HG02798 (cell line): ENCODE measurements at regions not wholly inside any gene's neighbourhood (a gene's known extent, or its start where the extent isn't known, plus 50 kb on each side); places are given as distances from the start of the nearest gene placed in this dataset.

ENCODE experiments used
- ATAC-seq: cut with Tn5 transposase; IDR thresholded peaks from one replicate; pipeline ENCODE4 v1.9.1; 2021; ENCODE audit warnings: mild to moderate bottlenecking; ENCODE audit not compliant: unreplicated experiment, poor library complexity

DNA sequence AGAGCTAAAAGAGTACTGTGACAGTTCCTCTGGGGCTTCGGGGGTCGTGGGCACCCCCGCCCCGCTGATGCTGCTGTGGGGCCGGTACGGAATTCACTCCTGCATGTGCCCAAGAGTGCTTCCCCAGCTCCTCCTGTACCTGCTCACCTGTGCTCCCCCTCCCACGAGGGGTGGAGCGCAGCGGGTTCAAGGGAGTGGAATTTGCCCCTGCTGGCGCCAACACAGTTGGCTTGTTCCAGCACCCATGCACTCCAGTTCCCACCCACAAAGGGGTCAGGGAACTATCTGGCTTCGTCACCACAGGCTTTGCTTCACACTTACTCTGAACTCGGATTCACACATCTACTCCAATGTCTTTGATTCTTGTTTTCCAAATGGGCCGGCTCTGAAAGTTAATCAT lies 1086.9 kb upstream of the CDH6 start:
- no peak for ATAC-seq

GRCh38 chr5:30104872-30105596 lies 1088.5 kb upstream of the CDH6 start:
- no peak for ATAC-seq

DNA sequence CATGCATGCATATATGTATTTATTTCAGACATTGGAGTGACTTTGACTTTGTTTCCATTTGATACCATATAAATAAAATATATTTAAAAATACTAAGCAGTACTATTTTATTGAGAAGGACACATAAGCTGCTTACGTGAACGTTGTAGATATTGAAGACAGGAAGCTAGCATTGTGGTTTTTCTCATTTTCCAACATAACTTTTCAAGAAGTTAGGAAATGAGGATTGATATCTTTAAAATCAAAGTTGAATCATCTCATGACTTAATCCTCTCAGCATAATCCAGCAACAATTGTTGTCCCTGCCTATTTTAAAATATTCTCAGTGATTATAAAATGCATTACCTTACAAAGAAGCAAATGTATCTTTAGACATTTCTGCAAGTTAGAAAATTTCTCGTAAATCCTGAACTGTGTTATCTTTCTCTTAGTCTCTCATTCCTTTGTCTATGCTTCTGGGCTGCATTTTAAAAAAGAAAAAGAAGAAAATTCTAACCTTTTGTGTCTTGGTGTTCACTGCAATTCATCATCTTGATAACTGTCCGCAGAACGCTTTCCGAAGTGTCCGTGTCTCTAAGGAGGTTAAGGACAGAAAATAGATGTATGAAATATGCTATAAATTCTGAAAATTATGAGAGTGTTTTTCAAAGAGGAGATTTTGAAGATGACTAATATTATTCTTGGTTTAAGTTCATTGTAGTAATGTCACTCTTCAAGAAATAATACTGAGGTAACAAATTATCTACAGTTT lies 1089.9 kb upstream of the CDH6 start:
- ATAC-seq = no peak

GRCh38 chr5:30103052-30103451 lies 1090.4 kb upstream of the CDH6 start:
- ATAC-seq = no peak

DNA sequence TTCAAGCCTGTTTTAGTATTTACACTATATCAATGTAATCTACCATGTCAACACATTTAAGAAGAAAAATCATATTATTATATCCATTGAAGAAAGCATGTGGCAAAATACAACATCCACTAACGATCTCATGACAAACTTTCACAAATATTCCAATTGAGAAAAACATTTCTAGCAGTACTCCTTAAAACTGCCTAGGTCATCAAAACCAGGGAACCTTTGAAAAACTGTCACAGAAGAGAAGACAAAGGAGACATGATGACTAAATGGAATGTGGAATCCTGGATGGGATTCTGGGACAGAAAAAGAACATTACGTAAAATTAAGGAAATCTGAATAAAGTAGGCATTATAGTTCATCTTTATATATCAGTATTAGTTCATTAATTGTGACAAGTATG lies 1091.3 kb upstream of the CDH6 start:
- no peak for ATAC-seq

DNA sequence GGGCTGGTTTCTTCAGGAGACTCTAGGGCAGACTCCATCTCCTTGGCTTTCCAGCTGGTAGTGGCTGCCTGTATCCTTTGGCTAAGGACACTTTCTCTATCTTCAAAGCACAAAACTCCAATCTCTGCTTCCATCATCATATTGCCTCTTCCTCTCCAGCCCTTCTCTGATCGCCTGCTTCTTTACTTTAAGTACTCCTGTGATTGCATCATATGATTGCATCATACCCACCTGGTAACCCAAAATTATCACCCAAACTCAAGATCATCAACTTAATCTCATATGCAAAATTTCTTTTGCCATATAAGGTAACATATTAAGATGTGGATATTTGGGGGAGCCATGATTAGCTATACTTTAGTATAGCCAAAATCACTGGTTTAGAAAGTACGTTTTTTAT lies 1092.6 kb upstream of the CDH6 start:
- no peak for ATAC-seq

- no peak for ATAC-seq
Measured at GRCh38 chr5:30100148-30100713, 1093.3 kb upstream of the CDH6 start.

- no peak for ATAC-seq
Measured at GRCh38 chr5:30099634-30100033, 1093.9 kb upstream of the CDH6 start.

DNA sequence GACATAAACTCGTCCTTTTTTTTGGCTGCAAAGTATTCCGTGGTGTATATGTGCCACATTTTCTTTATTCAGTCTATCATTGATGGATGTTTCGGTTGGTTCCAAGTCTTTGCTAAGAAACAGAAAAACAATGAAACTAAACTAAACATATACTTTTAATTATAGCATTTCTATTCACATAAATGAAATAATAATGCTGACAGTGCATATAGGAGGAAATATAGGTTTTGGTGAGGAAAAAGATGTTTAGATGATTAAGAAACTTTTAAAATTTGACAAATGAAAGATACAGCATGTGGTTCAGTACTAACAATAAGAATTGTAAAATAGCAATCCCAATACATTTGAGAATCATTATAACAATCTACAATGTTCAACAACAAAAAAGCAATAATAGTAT lies 1094.5 kb upstream of the CDH6 start:
- ATAC-seq = no peak

DNA sequence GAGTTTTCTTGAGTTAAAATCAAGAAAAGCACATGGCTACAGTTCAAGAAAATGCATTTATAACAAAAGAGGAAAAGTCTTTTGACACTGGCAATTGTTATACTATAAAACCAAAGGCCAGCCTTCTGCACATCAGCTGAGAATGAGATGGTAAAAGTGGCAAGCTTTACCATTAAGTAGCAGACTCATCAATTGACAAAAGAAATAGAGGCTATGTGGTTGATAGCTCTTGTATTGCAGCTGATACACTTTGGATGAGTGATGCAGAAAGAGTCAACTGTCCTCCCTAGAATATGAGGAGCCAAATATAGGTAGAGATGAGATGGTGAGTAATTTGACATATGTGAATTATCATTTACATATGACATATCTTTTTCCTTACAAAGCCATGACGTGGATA lies 1100.9 kb upstream of the CDH6 start:
- no peak for ATAC-seq

DNA sequence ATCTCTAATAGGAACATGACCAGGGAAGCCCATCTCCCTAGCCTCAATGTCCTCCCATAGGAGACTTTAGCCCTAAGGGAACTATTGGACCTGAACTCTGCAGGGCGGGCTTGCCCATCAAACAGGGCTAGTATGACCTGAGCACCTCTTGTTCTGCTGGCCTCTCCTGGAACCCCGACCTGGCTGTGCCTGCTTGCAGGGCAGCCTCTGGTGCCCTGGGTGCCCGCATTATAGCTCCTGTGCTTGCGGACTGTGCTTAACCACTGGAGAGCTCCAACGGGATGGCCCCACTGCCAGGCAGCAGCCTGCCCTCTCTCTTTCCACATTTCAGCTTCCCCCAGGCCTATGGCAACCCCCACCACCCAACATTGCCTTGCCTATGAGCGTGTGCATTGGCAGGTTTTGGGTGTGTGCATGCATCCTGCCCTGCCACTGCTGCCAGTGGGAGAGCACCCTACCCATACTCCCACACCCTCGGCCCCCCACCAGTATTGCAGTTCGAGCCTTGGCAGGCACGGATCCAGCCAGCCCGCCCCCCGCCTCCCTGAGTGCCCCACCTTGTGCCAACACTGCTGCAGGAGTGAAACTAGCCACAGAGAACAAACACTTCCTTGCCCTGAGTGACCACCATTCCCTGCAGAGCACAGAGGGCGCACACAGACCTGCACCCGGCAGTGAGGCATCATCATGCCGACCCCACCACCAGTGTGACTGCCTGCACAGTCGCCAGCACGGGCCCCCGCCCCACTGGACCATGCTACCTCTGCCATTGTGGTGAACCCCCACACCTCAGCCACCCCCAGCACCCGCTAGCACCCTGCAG lies 1123.8 kb upstream of the CDH6 start:
- no peak for ATAC-seq

DNA sequence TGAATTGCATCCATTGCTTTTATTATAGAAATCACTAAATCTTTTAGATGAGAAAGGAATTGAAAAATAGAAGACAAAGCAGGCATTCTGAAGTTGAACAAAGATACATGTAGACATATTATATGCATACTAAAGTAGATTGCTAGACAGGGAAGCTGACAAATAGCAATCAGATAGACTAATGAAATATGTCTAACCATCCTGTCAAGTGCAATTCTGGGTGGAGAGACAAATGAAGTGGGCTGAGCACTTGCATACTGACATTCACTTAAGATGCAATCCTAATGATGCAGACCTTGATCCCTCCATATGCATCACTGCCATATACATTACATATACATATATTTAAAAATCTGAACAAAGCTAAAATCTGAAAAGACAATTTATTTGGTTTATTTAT lies 1130.0 kb upstream of the CDH6 start:
- no peak for ATAC-seq

DNA sequence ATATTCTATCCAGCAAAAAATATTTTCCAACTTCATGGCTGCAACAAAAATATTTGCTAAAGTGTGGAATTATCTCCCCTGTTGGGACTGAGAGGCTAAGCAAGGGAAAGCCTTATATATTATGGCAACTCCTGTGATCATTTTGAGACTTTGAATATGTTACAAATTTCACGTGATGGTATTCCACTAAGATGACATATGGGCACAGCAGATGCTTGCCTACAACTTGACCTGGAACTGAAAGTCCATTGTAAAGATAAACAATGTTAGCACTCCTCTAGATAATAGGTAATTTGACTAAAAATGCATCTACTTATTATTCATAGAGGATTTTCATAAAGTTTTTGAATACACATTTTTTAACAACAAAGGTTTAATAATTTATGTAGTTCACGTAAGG lies 1141.5 kb upstream of the CDH6 start:
- ATAC-seq = no peak

DNA sequence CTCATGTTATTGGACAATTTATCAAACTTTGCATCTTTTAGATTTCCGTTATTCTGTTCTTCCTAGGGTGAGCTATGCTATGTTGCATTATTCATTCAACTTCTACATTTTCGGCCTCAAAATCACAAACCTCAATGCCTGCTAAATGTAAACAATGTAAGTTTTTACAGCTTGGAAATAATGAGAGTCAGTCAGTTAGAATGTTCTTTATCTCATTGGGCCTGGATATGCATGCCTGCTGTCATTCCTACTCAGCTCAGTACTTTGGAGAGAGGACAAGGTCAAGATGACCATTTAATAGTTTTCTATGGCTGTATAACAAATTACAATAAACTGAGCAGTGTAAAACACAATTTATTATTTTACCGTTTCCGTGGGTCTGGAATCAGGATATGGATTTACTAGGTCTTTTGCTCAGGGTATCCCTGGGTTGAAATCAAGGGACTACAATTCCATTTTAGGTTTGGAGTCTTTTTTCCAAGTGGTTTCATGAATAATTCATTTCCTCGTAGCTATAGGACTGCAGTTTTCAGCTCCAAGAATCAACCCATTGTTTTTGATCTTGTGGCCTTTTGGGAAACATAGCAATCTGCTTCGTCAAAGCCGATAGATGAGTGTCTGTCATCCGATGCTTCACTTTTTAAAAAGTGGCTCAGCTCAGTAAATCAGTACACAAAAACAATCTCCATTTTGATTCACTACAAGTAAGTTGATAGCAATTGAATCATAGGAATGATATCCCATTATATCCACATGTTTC lies 1143.2 kb upstream of the CDH6 start:
- ATAC-seq = no peak

DNA sequence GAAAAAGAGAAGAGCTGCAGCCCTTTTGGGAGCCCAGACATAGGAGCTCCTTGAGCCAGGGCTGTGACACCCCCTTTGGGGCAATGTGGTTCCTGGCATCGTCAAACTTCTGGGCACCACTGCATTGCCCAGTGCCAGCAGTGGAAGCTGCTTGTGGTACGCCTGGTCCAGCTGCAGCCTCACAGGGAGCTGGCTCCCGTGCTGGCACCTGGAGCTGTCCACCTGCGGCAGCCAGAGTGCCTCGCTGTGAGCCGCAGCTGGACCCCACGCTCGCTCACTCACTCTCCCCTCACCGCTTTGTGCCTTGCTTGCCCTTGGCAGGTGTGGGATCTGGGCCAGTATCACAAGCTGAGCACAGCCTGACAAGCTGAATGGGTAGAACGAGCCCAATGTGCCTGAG lies 1150.8 kb upstream of the CDH6 start:
- no peak for ATAC-seq

GRCh38 chr5:30041831-30042385 lies 1151.6 kb upstream of the CDH6 start:
- ATAC-seq = no peak

DNA sequence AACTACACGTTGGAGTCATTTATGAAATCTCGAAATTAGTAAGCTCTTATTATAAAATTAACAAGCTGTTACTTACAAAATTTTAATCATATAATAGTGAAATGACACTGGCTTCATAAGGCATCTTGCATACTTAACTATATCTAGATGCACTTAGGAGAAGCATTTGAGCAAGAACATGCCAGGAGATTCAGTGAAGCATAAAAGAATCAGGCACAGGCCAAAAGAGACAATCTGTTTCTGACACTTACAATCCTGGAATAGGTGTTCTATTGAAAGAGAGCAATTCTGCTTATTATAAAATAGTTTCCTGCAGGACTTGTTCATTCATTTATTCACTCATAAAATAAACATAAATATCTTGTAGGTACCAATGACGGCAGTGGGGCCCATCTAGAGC lies 1152.2 kb upstream of the CDH6 start:
- no peak for ATAC-seq

GRCh38 chr5:30040488-30041118 lies 1152.9 kb upstream of the CDH6 start:
- ATAC-seq = peak; percentile 78

DNA sequence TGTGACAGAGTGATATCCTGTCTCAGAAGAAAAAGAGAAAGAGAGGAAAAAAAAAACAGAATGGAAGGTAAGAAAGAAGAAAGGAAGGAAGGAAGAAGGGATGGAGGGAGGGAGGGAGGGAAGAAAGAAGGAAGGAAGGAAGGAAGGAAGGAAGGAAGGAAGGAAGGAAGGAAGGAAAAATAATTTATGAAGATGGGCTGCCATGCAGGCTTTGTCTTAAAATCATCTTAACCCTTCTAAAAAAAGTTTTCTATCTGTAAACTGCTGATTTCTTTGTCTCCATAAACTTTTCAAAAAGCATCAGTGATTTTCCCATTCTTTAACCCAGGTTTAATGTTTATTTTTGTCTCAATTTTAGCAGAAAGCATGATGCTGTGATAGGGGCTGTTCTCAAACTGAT lies 1154.1 kb upstream of the CDH6 start:
- no peak for ATAC-seq
